NCI-H82 treated with DMSO at 0.1 percent for 48 hours (cell line): ENCODE measurements at regions not wholly inside any gene's neighbourhood (a gene's known extent, or its start where the extent isn't known, plus 50 kb on each side); places are given as distances from the start of the nearest gene placed in this dataset.
"Not testable (repeated sequence)": the region's sequence is repeated elsewhere in the genome, so short reads cannot be mapped to it uniquely, and the experiment has no call there.

Experiments
- DNase-seq: peaks from one replicate; lab custom pipeline; 2025; ENCODE audit not compliant: unreplicated experiment; lab: John Stamatoyannopoulos, UW

- no peak for DNase-seq
Observed at GRCh38 chr21:9760398-9761074, 760.8 kb upstream of the TPTE start.

DNA sequence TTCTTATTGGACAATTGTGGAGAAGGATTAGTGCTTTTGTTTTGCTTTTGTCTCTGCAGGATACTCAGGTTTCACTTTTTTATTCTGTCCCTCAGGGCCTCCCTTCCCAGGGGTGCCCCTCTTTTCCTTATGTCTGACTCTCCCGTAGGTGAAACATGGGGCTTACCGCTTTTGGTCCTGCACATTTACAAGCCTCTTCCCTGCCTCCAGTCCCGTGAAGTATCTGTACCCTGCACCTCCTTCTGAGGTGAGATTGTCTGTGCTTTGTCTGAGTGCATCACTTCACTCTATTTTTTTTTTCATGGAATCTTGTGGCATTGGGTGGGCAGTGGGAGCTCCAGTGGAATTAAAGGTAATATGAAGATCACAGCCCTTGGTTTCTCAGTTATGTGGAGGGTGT is 758.1 kb upstream of the TPTE start:
- no peak for DNase-seq

DNA sequence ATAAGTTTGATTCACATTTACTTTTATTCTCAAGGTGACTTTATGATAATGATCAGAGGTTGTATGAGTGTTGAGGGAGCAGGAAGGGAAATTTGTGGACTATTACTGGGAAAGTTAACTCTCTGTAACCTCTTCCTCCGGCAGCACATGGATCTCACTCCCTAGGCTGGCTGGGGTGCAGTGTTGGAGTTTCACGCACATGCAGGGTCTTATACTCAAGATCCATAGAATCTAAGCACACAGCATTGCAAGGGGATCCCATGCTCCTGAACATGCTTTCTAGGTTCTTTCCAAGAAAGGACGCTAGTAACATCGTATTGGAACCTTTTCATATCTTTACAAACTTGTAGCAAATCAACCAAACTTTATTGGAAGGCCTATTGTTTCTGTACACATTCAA is 757.6 kb upstream of the TPTE start:
- no peak for DNase-seq

DNA sequence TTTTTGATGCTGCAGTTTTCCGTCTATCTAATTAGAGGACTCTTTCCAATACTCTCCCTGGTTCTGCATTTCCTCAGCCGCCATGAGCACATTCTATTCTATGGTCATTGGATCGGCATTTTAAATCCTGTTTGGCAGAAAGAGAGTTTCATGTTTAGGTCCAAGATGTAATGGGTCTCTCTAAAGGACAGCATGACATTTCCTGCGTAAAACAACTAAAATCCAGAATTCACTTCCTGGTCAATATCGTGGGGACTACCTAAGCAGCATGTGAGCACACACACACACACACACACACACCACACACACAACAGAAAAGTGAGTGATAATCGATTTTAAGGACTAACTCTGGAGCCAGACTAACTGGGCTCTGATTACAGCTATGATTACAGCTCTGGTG is 757.1 kb upstream of the TPTE start:
- not testable (repeated sequence) for DNase-seq

DNA sequence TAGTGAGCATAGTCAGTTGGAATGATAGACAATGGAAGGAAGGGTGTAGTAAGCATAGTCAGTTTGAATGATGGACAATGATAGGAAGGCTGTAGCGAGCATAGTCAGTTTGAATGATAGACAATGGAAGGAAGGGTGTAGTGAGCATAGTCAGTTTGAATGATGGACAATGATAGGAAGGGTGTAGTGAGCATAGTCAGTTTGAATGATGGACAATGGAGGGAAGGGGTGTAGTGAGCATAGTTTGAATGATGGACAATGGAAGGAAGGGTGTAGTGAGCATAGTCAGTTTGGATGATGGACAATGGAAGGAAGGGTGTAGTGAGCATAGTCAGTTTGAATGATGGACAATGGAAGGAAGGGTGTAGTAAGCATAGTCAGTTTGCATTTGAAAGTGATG is 755.8 kb upstream of the TPTE start:
- DNase-seq, result not testable (repeated sequence)

GRCh38 chr21:9766890-9767591 is 754.3 kb upstream of the TPTE start:
- DNase-seq, result not testable (repeated sequence)

DNA sequence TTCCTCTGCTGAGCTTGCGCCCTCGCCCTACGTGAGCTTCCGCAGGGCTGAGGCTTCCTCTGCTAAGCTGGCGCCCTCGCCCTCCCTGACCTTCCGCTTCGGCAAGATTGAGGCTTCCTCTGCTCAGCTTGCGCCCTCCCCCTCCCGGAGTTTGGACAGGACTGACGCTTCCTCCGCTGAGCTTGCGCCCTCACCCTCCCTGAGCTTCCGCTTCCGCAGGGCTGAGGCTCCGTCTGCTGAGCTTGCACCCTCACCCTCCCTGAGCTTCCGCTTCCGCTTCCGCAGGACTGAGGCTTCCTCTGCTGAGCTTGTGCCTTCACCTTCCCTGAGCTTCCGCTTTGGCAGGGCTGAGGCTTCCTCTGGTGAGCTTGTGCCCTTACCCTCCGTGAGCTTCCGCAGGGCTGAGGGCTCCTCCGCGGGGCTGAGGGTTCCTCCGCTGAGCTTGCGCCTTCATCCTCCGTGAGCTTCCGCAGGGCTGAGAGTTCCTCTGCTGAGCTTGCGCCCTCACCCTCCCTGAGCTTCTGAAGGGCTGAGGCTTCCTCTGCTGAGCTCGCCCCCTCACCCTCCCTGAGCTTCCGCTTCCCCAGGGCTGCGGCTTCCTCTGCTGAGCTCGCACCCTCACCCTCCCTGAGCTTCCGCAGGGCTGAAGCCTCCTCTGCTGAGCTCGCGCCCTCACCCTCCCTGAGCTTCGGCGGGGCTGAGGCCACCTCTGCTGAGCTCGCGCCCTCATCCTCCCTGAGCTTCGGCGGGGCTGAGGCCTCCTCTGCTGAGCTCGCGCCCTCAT is 753.6 kb upstream of the TPTE start:
- no peak for DNase-seq

GRCh38 chr21:9768376-9769130 is 752.8 kb upstream of the TPTE start:
- not testable (repeated sequence) for DNase-seq

DNA sequence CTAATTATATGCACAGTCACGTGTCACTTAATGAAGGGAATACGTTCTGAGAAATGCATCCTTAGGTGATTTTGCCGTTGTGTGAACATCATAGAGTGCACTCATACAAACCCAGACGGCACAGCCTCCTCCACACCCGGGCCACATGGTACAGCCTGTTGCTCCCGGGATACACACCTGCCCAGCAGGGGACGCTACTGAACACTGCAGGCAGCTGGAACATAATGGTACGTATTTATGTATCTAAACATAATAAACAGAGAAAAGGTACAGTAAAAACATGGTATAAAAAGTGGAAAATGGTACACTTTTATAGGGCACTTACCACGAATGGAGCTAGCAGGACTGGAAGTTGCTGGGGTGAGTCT is 752.3 kb upstream of the TPTE start:
- not testable (repeated sequence) for DNase-seq

DNA sequence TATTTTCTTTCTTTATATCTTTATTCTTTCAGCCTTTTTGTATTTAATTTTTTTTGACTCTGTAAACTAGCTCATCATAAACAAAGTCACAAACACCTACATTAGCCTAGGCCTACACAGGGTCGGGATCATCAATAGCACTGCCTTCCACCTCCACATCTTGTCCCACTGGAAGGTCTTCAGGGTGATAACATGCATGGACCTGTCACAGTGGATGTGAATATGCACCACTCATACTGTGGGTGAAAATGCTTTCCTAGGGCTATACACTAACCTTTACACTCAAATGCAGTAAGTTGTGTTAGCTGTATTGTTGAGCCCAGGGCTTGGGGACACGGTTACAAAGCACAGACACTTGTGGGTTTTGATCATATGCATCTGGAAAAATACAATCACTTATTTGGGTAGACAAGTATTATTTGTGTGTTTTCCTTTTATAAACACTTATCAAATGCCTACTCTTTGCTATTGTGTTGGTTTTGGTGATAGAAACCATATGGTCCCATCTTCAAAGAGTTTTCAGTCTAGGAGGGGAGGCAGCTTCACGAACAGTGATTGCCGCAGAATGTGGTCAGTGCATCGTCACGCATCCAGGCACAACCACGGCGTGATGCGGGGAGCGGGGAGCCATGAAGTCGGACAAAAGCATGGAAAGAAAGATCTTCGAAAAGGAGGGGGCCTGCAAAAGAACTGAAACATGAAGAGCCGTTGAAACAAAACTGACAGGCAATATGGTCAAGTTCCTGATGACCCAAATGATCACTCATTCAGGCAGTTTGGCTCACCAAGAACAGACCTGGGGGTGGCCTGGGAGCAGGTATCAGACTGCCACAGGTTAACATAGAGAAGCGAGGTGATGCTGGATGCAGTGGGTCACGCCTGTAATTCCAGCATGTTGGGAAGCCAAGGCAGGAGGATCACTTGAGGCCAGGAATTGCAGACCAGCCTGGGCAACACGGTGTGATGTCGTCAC is 751.4 kb upstream of the TPTE start:
- not testable (repeated sequence) for DNase-seq

DNA sequence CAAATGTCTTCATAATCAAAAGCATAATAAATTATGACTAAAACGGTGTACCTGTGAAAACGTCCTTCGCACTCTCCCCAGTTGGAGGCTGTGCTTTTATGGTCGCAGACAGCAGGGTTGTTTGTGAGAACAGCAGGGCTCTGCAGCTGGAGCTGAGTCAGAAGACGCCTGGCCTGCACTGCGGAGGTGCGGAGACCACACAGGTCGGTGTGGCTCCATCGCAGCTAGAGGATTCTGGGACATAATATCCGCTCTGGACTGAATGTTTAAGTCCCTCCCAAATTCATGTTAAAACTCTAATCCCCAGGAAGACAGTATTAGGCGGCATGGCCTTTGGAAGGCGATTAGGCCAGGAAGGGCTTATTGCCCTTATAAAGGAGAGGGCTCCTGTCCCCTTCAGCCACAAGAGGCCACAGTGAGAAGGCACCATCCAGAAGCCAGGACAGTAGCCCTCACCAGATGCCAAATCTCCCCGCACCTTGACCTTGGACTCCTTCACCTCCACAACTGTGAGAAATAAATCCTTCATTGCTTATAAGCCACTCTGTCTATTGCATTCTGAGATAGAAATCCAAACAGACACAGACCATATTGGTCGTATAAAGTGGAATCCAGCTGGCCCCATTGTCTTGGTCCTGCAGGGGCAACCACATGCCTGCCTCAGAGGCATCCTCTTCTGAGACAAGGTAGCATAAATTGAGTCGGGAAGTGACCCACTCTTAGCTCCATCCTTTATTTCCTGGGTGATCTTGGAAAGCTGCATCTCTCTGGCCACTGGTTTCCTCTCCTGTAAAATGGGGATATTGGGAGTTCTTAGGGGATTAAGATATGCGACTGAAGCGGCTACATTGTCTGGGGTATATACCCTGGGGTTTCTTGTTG is 749.7 kb upstream of the TPTE start:
- not testable (repeated sequence) for DNase-seq

DNA sequence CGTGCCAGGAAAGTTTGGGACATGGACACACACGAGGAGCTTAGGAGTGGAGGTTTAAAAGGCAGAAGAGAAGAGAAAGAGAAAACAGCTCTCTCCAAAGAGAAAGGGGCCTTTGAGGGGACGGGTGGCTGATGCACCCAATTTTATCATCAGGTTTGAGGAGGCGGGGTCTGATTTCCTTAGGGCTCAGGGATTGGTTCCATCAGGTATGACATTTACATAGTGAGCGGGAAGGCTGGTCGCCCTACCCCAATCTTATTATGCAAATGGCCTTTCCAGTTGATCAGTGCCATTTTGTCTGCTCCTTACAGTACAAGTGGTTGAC is 749.1 kb upstream of the TPTE start:
- DNase-seq, result no peak

GRCh38 chr21:9772877-9773420 is 748.4 kb upstream of the TPTE start:
- not testable (repeated sequence) for DNase-seq

GRCh38 chr21:9774347-9774746 is 747.0 kb upstream of the TPTE start:
- DNase-seq, result no peak

DNA sequence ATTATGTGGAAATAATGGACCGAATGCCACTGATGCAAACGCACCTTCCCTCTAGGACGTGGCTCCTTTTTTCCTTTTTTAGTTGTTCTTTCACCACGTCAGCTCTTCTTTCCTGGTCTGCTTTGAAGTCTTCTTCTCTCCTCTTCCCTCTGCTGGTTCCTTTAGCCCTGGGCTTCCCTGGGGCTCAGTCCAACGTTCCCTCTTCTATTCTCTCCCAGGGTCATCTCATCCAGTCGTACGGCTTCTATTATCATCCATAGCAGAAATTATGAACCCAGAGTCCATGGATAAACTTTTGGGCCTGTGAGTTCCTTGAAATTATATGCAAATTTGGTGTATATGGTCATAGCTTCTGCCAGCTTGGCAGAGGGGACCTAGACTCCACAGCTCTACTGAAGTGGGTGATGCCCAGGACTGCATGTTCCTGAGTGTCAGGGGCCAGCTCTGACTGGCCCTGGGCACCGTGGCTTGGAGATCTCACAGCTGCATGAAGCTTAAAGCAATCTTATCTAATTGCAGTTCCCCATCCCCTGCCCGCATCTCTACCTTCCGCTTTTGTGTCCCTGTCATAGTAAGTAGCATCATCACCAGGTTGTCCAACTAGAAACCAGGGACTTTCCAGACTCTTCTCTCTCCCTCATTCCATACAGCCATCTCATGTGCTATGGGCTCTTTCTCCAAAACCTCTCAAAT is 746.3 kb upstream of the TPTE start:
- not testable (repeated sequence) for DNase-seq

GRCh38 chr21:9775877-9776276 is 745.5 kb upstream of the TPTE start:
- not testable (repeated sequence) for DNase-seq

DNA sequence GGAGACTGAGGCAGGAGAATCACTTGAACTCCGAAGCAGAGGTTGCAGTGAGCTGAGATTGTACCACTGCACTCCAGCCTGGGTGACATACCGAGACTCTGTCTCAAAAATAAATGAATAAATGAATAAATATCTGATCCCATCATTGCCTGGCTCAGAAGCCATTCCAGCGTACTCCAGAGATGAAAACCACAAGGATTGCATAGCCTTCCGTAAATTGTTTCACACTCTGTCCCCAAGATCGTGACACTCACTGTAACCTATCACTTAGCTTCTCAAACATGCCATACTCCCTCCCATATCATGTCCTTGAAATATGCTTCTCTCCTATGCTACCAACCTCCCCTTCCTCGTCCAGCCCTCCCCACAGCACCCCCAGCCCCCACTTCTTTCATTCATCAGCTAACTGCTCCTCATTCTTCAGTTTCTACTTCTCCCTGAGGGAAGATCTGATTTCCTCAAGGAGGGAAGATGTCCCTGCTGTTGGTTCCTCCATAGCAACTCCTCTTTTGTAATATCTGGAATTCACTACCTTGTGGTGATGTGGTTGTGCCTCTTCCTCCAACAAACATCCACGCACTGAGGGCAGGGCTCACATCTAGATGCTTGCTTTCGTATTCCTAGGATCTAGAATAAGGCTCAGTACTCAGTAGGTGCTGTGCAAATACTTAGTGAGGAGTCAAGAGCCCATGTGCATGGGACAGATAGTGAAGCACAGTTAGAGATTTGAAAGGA is 744.9 kb upstream of the TPTE start:
- not testable (repeated sequence) for DNase-seq

- not testable (repeated sequence) for DNase-seq
Observed at GRCh38 chr21:9778541-9778940, 742.8 kb upstream of the TPTE start.
